Liver (tissue), 8 donors: ENCODE measurements at regions not wholly inside any gene's neighbourhood (a gene's known extent, or its start where the extent isn't known, plus 50 kb on each side); places are given as distances from the start of the nearest gene placed in this dataset.

Source experiments
- DNase-seq: peaks from one replicate; pipeline ENCODE4 v3.0.0-alpha.2; 2017; ENCODE audit warnings: low spot score
- H3K27ac ChIP-seq, 2 donors: one replicate each; pipeline ENCODE4 v1.7.0; 2013; ENCODE audit warnings: inconsistent platforms in 2 of 2, low read length in 2 of 2, control low read depth in 1 of 2, low read depth in 1 of 2, mild to moderate bottlenecking in 1 of 2
- H3K27me3 ChIP-seq, 4 donors: one replicate each; pipeline versions ENCODE4 v1.6.1 to v1.7.0; 2013; ENCODE audit warnings: low read length in 3 of 4, inconsistent platforms in 1 of 4, mild to moderate bottlenecking in 1 of 4, moderate library complexity in 1 of 4; ENCODE audit not compliant: control insufficient read depth in 4 of 4, insufficient read depth in 4 of 4
- H3K36me3 ChIP-seq, 4 donors: one replicate each; pipeline versions ENCODE4 v1.6.1 to v1.7.0; 2013; ENCODE audit warnings: low read length in 3 of 4, mild to moderate bottlenecking in 3 of 4, low read depth in 1 of 4, moderate library complexity in 1 of 4; ENCODE audit not compliant: control insufficient read depth in 4 of 4, insufficient read depth in 3 of 4
- H3K4me1 ChIP-seq, 4 donors: one replicate each; pipeline versions ENCODE4 v1.6.1 to v1.7.0; 2013; ENCODE audit warnings: low read length in 3 of 4, mild to moderate bottlenecking in 3 of 4, moderate library complexity in 1 of 4; ENCODE audit not compliant: control insufficient read depth in 4 of 4, insufficient read depth in 4 of 4
- H3K4me3 ChIP-seq, 3 donors: one replicate each; pipeline versions ENCODE4 v1.6.1 to v1.7.0; 2013; ENCODE audit warnings: low read length in 3 of 3, control low read depth in 1 of 3, low read depth in 1 of 3, mild to moderate bottlenecking in 1 of 3
- H3K9ac ChIP-seq, 2 donors: one replicate each; pipeline ENCODE4 v1.7.0; 2013; ENCODE audit warnings: low read length in 2 of 2, mild to moderate bottlenecking in 2 of 2, moderate library complexity in 2 of 2, control low read depth in 1 of 2, low read depth in 1 of 2
- H3K9me3 ChIP-seq, 4 donors: one replicate each; pipeline versions ENCODE4 v1.6.1 to v1.7.0; 2013; ENCODE audit warnings: low read length in 3 of 4; ENCODE audit not compliant: control insufficient read depth in 4 of 4
- ATF3 ChIP-seq: IDR thresholded peaks from 2 replicates; pipeline ENCODE4 v1.6.1; 2016; ENCODE audit warnings: antibody characterized with exemption
- CTCF ChIP-seq: fragments of 150-350 bp; IDR thresholded peaks from 2 replicates; pipeline ENCODE4 v1.5.1; 2017; ENCODE audit warnings: improper control_type of control experiment, low read depth, low read length; ENCODE audit not compliant: missing input control
- EGR1 ChIP-seq, 2 donors: IDR thresholded peaks; 2 replicates each; pipeline ENCODE4 v1.6.1; 2016 to 2018; ENCODE audit warnings: antibody characterized with exemption in 2 of 2, low read depth in 2 of 2
- FOXA1 ChIP-seq: IDR thresholded peaks from 2 replicates; pipeline ENCODE4 v1.6.1; 2016; ENCODE audit warnings: antibody characterized with exemption
- FOXA2 ChIP-seq: IDR thresholded peaks from 2 replicates; pipeline ENCODE4 v1.6.1; 2016; ENCODE audit warnings: antibody characterized with exemption
- HNF4G ChIP-seq: IDR thresholded peaks from 2 replicates; pipeline ENCODE4 v1.6.1; 2016; ENCODE audit warnings: antibody characterized with exemption
- JUND ChIP-seq, 2 donors: IDR thresholded peaks; 2 replicates each; pipeline ENCODE4 v1.6.1; 2016; ENCODE audit warnings: antibody characterized with exemption in 2 of 2
- RAD21 ChIP-seq, 2 donors: IDR thresholded peaks; 2 replicates each; pipeline ENCODE4 v1.6.1; 2016; ENCODE audit warnings: antibody characterized with exemption in 2 of 2, mild to moderate bottlenecking in 2 of 2
- RXRA ChIP-seq, 2 donors: IDR thresholded peaks; 2 replicates each; pipeline ENCODE4 v1.6.1; 2017 to 2018; ENCODE audit warnings: antibody characterized with exemption in 2 of 2, mild to moderate bottlenecking in 1 of 2
- SP1 ChIP-seq: IDR thresholded peaks from 2 replicates; pipeline ENCODE4 v1.6.1; 2018; ENCODE audit warnings: antibody characterized with exemption, mild to moderate bottlenecking
- TAF1 ChIP-seq: conservative IDR thresholded peaks from 2 replicates; pipeline ENCODE4 v1.6.1; 2016; ENCODE audit warnings: antibody characterized with exemption, mild to moderate bottlenecking
- YY1 ChIP-seq: IDR thresholded peaks from 2 replicates; pipeline ENCODE4 v1.6.1; 2016; ENCODE audit warnings: antibody characterized with exemption, mild to moderate bottlenecking
- WGBS: extraction: QIAGEN DNeasy Blood & Tissue Kit; methylation state at CpG from one replicate; pipeline ENCODE4 v1.1.7; 2013; 5-methylcytosine and 5-hydroxymethylcytosine counted together
- TF ChIP-seq, protein P1 (sequence below): IDR thresholded peaks from 2 replicates; pipeline ENCODE4 v1.6.1; 2016; ENCODE audit warnings: antibody characterized with exemption, mild to moderate bottlenecking
- TF ChIP-seq, protein P2 (sequence below): IDR thresholded peaks from 2 replicates; pipeline ENCODE4 v1.6.1; 2016; ENCODE audit warnings: antibody characterized with exemption
- donor health status: healthy.
- donor health status: healthy.
- donor health status: healthy.
- donor health status: healthy.
- donor health status: healthy.

GRCh38 chr19:13669780-13670355 is 94.5 kb upstream of the MRI1 start (continued):
- TF ChIP-seq, protein P1, sequence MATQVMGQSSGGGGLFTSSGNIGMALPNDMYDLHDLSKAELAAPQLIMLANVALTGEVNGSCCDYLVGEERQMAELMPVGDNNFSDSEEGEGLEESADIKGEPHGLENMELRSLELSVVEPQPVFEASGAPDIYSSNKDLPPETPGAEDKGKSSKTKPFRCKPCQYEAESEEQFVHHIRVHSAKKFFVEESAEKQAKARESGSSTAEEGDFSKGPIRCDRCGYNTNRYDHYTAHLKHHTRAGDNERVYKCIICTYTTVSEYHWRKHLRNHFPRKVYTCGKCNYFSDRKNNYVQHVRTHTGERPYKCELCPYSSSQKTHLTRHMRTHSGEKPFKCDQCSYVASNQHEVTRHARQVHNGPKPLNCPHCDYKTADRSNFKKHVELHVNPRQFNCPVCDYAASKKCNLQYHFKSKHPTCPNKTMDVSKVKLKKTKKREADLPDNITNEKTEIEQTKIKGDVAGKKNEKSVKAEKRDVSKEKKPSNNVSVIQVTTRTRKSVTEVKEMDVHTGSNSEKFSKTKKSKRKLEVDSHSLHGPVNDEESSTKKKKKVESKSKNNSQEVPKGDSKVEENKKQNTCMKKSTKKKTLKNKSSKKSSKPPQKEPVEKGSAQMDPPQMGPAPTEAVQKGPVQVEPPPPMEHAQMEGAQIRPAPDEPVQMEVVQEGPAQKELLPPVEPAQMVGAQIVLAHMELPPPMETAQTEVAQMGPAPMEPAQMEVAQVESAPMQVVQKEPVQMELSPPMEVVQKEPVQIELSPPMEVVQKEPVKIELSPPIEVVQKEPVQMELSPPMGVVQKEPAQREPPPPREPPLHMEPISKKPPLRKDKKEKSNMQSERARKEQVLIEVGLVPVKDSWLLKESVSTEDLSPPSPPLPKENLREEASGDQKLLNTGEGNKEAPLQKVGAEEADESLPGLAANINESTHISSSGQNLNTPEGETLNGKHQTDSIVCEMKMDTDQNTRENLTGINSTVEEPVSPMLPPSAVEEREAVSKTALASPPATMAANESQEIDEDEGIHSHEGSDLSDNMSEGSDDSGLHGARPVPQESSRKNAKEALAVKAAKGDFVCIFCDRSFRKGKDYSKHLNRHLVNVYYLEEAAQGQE = no peak
- TF ChIP-seq SP1 (no peak), FOXA1 (no peak), JUND (IDR thresholded peaks at IDR 0.05) (no peak), RXRA (IDR thresholded peaks at IDR 0.05) (no peak), RAD21 (IDR thresholded peaks at IDR 0.05) (no peak), HNF4G (no peak)
- TF ChIP-seq, protein P2, sequence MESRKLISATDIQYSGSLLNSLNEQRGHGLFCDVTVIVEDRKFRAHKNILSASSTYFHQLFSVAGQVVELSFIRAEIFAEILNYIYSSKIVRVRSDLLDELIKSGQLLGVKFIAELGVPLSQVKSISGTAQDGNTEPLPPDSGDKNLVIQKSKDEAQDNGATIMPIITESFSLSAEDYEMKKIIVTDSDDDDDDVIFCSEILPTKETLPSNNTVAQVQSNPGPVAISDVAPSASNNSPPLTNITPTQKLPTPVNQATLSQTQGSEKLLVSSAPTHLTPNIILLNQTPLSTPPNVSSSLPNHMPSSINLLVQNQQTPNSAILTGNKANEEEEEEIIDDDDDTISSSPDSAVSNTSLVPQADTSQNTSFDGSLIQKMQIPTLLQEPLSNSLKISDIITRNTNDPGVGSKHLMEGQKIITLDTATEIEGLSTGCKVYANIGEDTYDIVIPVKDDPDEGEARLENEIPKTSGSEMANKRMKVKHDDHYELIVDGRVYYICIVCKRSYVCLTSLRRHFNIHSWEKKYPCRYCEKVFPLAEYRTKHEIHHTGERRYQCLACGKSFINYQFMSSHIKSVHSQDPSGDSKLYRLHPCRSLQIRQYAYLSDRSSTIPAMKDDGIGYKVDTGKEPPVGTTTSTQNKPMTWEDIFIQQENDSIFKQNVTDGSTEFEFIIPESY = no peak

- no peak for TF ChIP-seq RXRA (IDR thresholded peaks at IDR 0.05)
- no peak for TF ChIP-seq ATF3
- TF ChIP-seq FOXA2 = no peak
- TF ChIP-seq, protein P2 = no peak
- TF ChIP-seq CTCF = no peak
- TF ChIP-seq EGR1 (IDR thresholded peaks at IDR 0.05; ENCODE audit: low read depth in 2 of 2) = no peak
- no peak for TF ChIP-seq YY1
- TF ChIP-seq, protein P1 = no peak
- TF ChIP-seq FOXA1 = no peak
- TF ChIP-seq TAF1 = no peak
- no peak for TF ChIP-seq JUND (IDR thresholded peaks at IDR 0.05)
- no peak overlapping the region for H3K9ac ChIP-seq
- no peak overlapping the region for H3K4me3 ChIP-seq
- H3K36me3 ChIP-seq = no peaks in the 10 kb centered on the region
- H3K9me3 ChIP-seq = no peaks in the 10 kb centered on the region
- H3K27me3 ChIP-seq = no peaks in the 10 kb centered on the region
- no peak for DNase-seq
- no peak overlapping the region for H3K27ac ChIP-seq
- H3K4me1 ChIP-seq = peaks cover 0 to 2% (median 0%) of the 10 kb centered on the region in 4 donors
- 93% methylated on average over 9 of the region's 9 CpGs for WGBS
Observed at GRCh38 chr19:13668964-13669363, 95.4 kb upstream of the MRI1 start.
